Anterior cingulate cortex (tissue), 58 donors: ENCODE measurements at regions not wholly inside any gene's neighbourhood (a gene's known extent, or its start where the extent isn't known, plus 50 kb on each side); places are given as distances from the start of the nearest gene placed in this dataset.

Source experiments
- DNase-seq, 58 donors: peaks; one replicate each; lab custom pipeline; 2025; lab: John Stamatoyannopoulos, UW

DNA sequence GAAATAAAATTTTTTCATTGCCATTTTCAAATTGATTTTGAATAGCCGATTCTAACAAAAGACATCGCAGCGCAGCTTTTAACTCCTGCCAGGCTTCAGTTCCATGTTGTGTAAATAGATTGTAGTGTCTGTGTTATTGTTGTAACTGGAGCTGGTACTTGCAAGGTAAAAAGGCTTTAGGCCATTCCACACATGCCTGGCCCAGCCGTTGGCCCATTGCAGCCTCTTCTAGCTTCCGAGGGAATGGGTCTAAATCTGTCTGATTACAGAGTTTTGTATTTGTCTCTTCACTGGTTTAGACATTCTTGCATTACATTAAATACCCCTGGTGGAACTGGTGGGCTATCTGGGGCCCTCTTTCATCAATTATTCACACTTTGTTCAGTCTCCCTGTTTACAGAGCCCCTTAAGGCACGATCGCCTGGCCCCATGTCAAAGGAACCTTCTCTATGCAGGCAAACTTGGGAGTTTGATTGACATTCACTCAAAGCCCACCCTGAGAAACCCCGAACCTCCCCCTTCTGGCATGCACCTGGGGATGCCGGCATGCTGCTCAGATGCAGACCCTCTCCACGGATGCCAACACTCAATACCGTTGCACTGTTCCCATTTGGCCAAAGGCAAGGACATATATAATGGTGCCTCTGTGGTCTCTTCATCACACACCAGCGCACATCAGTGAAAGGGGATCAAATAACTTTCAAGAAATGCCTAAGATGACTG is 281.7 kb upstream of the IRX2 start:
- no peak for DNase-seq

DNA sequence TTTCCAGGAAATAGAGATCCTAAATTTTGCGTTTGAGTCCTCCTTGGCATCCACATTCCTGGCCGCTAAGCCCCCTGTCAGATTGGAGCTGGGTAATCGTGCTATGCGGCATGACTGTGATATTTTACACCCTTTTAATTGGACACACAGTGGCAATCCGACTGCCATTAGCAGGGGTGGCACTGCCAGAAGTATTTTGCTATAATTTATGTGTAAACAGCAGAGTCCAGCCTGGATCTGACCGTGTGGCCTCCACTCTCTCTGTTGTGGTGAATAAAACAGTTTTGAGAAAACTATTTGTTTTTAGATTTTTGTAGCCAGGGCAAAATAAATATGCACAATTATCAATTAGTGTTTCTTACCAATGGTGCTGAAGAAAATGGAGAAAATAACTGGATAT is 281.0 kb upstream of the IRX2 start:
- DNase-seq, result no peak

DNA sequence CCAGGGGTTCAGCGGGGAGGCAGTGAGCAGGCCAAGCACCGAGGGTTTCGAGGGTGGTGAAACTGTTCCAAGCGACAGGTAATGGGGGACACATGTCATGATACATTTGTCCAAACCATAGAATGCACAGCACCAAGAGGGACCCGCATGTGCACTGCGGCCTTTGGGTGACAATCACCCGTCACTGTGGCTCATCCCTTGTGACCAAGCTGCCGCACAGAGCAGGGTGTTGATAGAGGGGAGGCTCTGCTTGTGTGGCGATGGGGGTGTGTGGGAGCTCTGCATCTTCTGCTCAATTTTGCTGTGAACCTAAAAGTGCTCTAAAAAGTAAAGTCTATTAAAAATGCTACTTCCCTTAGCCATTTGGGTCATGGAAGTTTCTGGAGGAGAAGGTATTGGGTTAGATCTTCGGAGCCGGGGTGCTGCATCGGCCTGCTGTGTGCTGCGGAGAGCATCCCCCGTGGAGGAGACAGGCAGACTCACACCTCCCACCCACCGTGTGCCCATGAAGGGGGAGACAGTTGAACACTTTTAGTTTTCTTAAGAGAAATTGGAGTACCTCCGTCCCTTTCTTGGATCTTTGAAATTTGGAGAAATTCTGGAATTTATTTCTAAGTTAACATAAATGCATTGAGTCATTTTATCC is 280.4 kb upstream of the IRX2 start:
- DNase-seq, result no peak

DNA sequence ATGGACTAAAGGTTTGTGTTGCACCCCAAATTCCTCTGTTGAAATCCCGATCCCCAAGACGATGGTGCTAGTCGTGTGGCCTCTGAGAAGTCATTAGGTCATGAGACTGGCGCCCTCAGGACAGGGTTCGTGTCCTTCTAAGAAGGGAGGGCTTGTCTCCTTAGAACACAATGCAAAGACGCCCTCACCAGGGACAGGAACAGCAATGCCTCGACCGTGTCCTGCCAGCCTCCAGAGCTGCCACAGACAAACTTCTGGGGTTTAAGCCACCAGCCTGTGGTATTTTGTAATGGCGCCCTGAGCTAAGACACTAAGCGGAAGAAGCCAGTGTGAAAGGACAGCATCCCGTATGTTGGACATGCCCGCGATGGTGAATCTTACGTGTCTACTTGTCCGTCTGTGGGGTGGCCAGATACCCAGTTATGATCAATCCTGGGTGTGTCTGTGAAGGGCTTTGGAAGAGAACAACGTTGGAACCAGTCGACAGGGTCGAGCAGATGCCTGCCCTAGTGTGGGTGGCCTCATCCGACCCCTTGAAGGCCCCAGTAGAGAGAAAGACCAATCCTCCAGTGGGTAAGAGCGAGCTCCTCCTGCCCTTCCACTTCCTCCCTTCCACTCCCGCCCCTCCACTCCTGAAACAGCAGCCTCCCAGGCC is 279.2 kb upstream of the IRX2 start:
- no peak for DNase-seq

DNA sequence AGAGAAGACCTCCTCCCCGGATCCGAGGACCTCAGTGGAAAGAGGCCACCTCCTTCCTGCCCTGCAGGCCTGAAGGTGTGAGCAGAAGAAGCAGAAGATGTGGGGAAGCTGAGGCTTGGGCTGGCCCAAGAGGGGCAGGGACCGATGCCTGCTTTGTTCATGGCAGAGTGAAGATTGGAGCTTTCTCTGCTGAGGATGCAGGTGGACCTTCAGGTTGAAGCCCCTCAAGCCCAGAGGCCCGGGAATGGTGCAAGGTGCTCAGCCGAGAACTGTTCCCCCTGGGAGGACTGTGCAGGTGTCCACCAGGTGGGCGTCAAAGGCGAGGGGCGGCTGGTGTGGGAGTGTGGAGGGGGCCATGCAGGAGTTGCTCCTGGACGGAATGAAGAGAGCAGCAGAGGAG is 277.9 kb upstream of the IRX2 start:
- DNase-seq, result no peak

DNA sequence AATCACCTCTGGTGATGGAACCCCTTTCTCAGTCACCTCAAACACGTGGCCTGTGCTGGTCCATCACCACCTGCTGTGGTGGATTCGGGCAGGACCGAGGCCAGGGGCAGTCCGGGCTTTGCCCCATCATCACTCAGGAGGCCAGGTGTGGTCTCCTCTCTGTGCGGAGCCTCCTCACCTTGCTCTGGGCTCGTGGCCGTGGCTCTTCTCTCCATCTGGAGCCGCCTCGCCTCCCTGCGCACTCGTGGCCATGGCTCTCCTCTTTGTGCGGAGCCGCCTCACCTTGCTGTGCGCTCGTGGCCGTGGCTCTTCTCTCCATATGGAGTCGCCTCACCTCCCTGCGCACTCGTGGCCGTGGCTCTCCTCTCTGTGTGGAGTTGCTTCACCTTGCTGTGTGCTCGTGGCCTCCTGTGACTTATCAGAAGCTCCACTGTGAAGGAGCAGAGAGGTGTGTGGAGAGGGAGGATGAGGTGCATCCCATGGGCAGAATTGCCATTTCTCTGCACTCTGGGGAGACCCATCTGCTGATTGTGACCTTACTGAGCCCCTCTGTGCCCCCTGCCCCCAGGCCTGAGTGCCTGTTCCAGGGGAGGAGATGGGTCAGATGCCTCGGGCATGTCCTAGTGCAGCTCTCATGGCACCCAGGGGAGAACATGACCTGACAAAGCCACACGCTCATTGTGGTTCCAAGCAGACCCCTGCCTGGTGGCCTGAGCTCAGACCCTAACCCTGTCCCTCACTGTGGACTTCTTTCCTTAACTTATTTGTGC is 276.6 kb upstream of the IRX2 start:
- no peak for DNase-seq

DNA sequence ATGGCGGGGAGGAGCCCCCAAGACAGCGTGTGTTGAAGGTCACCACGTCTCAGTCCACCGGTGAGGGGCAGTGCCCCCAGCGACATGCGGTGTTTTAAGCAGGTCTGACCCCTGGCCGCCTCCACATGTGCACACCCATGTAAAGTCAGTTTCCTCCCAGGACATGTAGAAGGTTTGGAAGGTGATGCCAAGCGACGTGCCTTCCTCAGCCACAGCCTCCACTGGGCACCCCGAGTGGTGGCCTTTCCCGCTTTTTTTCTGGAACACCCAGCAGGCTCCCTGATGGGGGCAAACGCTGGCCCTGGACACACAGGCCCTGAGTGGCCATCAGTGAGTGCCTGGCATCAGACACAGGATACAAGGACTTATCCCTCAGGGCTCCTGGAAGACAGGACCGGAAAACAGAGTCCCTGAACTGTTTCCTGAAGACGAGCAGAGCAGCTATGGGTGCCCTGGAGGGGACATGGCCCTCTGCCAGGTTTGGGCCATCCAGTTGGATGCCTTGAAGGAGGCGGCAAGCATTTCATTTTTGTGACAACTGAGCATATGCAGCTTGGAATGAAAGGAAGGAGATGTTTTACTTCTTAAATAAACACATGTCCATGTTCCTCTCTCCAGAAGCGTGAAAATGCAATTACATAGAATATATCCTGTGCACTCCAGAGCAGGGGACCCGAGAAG is 275.8 kb upstream of the IRX2 start:
- DNase-seq, result no peak

DNA sequence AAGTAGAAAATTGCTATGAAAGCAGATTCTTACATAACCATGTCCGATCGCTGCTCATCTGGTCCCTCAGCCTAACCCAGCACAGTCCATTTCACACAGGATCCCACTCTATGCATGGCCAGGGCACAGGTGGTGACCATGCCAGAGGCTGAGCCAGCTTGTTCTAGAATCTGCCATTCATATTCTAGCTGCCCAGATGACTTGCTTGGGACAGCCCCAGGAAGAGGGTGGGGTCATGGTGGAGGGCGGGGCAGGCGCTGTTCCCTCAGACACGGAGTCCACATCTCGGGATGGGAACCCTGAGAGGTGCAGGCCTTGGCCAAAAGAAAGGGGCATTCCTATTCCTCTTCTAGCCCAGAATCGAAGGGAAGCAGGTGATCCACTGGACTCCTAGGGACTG is 275.2 kb upstream of the IRX2 start:
- DNase-seq, result no peak

DNA sequence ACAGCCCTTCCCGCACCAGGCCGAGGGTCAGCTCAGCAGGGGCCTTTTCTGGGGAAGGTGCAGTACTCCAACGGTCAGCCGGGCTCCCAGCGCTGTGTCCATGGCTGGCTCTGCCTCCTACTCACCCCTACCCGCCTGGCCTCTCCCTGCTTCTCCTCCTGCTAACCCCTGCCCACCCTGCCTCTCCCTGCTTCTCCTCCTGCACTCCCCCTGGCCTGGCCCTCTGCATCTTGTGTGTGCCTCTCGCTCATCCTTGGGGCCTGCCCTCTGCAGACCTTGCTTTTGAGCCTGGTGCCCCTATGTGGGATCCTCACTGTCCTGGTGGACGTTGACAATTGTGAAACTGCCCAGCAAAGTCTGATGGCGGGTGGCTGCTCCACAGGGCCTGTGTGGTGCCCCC is 274.6 kb upstream of the IRX2 start:
- no peak for DNase-seq

DNA sequence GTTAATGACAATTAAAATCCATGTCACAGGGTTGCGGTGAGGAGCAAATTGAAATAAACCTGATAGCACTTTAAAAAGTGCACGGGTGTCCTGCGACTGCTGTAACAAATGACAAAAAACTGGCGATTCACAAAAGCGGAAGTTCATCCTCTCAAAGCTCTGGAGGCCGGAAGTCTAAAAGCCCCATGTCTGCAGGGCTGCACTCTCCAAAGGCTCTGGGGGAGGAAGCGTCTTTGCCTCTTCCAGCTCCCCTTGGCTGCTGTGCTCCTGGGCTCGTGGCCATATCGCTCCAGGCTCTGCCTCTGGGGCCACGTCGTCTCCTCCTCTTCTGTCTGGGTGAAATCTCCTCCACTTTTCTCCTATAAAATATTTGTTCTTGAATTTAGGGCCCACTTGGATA is 273.9 kb upstream of the IRX2 start:
- no peak for DNase-seq

DNA sequence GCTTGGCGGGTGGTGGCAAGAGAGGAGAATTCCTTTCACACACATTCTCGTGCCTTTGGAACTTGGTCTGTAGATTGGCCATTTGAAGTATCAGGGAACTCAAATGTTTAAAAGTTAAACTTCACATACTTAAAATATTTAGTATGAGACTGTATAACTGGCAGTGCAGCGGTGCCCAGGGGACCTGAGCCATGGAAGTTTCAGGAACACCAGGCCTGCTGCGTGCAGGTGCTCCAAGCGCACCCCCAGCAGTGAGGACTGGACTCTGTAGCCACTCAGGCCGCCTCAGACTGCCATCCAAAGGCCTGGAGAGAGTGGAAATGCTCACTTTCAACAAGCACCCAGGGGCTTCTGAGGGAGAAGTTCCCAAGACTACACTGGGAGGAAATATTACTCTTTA is 273.5 kb upstream of the IRX2 start:
- no peak for DNase-seq

DNA sequence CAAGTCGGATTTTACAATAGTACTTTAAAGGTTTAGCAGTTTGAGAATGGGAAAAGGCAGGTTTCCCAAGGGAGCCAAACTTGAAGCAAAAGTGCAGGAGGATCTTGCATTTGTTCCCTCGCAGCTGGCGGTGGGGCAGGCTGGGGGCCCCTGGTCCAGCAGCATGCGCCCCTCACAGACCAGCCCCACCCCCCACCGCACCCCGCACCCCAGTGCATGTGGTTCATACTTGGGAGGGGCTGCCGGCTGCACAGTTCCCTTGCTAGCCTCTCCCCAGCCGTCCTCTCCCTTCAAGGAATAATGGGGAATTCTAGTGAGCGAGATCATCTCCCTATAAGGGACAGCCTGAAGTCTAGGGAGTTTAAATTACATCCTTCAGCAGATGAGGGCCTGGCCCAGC is 273.1 kb upstream of the IRX2 start:
- DNase-seq, result no peak

DNA sequence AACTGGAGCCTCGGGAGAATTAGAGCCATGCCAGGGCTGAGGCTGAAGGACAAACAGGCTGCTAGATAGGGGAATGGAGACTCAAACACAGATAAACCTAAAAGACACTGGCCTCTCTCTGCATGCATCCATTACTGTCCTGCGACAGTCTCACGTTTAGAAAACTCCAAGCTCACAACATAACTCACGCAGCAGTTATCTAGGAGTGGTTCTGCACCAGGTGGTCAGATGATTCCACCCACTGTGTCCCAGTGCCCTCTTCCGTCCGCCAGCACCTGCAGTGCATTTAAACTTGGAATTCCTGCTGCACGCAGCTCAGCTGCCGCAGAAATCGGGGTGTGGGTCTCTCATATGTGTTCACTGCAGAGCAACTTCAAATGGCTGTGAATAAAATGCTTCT is 272.6 kb upstream of the IRX2 start:
- DNase-seq, result no peak

DNA sequence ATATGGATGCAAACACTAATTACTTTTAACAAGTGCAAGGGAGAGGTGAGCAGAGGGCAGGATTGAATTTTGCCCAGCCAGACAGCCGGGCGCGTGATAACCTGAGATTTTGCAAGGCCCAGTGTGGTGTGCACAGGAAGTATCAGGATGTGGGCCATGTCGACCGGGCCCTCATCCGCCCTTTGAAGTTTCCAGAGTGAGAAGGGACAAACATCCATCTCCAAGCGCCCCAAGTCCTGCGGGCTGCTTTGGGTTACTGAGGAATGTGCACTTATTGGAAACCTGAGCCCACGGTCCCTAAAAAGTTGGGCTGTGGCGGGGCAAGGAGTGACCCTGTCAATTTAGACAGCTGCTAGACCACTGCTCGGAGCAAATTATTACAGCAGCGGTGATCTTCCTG is 272.2 kb upstream of the IRX2 start:
- DNase-seq, result no peak

DNA sequence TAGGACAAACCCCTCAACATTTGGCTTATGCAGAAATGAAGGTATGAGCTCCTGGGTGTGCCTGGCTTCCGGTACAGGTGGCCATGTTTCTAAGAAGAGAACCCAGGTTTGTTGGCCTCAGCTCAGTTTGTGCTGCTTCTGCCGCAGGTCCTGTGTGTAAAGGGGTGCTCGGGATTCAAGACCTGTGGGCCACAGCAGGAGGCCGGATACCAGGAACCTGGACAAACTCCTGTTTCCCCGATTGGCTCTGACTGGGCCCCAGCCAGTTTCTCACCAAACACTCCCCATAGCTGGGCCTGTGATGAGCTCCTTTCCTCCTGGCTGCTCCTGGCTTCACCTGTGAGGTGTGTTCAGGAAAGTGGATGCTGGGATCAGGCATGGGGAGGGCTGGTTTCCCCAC is 271.2 kb upstream of the IRX2 start:
- no peak for DNase-seq

DNA sequence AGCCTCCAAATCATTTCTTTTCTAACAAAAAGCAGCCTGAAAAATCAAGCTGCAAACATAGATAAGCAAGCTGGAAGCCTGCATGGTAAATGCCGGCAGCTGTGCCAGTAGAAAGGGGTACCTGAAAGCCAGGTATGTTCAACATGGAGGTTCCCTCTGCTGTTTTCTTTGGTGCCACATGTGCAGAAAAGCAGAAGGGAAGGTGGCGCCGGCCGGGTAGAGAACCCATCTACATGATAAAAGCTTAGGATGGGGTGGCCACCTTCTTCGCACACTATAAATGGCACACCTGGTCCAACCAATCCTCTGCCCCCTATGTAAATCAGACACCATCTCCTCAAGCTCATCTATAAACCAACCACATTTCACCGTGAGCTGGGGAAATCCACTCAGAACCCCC is 268.9 kb upstream of the IRX2 start:
- DNase-seq, result no peak

DNA sequence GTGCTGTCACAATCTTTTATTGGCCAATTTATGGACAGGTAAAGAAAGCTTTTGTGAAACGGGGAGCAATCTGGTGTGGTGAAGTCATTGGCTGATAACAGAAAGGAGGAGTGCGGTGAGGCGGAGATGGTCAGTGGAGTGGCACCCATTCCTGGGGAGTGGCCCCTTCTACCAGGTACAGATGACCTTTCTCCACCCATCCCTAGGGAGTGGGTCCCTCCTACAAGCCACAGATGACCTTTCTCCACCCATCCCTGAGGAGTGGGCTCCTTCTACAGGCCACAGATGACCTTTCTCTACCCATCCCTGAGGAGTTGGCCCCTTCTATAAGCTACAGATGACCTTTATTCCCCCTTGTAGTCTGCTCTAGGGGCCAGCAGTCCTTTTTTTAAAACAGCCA is 267.6 kb upstream of the IRX2 start:
- DNase-seq, result no peak

DNA sequence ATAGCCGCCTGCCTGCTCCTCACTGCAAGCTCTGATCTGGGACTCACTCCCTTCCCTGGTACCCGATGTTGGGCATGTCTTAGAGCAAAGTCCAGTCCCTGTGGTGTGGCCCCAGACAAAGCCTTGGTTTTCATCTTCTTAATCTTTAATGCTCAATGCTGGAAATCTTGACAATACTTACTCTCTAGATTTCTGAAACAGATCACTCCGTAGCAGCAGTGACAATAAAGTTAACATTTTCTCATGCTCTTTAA is 260.2 kb upstream of the IRX2 start:
- no peak for DNase-seq

DNA sequence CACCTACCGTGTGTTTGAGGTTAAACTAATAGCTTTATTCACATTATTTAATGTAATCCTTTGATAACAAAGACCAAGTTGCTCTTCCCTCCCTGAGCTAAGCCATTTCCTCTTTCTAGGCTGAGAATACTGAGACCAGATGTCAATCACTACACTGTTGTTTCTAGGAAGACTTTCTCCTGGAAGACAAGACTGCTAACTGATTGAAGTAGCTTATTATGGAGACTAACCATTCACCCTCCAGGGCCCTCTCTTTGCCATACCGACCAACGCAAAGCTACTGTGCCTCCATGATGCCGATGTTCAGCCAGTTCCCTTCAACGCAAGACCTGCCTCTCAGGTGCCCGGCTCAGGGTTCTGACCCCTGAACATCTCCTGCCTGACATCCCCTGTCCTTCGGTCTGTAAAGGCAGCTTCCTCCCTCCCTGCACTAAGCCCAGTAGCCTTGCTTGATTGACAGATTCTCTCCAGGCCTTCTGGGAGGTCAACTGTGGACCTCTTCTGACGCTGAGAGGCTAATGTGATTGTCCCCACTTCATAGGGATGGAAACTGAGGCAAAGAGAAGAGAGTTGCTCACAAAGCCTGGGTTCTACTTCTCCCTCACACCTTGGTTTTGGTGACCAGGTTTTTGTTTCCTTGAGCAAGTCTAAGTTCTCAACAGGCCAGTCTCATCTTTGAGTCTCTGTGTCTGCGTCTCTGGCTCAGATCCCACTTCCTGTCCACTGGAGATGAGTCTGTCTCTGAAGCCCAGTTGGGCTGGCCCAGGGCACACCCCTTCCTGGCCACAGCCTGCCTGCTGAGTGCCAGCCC is 259.7 kb upstream of the IRX2 start:
- DNase-seq, result no peak

DNA sequence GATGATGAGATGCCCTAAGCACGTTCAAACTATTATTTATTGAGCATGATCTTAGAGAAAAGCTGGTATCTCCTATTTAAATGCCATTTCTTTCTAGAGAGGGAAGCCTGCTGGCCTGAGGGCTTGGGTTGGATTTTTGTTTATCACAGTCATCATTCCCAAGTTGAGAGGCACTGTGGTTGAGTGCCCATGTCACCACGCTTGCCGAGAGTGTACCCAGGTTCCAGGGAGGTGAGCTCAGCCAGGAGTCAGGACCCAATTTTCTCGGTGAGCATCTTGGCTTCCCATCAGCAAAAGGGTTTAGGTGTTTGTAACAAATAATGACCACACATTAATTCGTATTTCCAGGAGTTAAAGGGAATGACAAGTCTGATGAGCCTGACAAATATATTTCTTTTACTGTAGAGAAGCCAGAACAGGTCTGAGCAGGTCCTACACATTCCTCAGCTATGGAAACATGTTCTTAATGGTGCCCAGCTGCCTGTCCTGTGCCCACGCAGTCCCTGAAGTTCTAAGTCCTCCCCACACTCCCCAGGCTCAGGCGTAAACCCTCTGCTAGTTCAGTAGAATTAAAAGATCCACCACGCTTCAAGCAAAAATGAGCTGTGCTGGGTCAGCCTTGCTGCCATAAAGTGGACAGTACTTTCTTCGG is 258.9 kb upstream of the IRX2 start:
- DNase-seq, result no peak
